ENCODE measurements at regions not wholly inside any gene's neighbourhood (a gene's known extent, or its start where the extent isn't known, plus 50 kb on each side); places are given as distances from the start of the nearest gene placed in this dataset.

DNA sequence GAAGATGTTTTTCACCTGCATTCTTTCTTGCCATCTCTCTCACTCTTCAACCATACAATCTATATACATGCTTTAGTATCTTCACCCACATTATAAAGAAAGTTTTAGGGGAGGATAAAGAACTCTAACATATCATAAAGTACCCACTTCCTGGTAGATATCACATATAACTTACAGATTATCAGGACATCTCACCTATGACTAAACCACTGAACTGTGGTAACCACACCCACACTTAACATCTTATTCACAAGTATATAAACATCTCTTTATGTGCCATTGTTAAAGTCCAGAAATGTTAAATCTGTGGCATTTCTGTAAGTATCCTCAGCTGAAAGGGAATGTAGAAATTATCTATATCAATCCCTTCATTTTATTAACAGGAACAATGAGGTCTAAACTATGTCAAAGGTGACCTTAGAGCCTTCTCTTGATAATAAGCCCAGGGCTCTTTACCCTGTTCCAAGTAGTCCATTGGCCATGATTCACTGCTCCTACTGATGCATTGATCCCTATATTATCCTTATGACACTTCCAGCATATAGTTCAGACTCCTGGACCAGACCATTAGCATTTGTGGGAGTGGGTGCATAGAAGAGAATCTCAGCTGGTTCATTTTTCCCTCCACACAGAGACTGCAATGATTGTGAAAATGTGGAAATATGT lies 182.4 kb downstream of the SUCLG1 start (continued):
- TF ChIP-seq, protein P1, sequence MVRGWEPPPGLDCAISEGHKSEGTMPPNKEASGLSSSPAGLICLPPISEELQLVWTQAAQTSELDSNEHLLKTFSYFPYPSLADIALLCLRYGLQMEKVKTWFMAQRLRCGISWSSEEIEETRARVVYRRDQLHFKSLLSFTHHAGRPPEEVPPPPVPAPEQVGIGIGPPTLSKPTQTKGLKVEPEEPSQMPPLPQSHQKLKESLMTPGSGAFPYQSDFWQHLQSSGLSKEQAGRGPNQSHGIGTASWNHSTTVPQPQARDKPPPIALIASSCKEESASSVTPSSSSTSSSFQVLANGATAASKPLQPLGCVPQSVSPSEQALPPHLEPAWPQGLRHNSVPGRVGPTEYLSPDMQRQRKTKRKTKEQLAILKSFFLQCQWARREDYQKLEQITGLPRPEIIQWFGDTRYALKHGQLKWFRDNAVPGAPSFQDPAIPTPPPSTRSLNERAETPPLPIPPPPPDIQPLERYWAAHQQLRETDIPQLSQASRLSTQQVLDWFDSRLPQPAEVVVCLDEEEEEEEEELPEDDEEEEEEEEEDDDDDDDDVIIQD (CRISPR knock-in tag; IDR thresholded peaks at IDR 0.05), result no peak

DNA sequence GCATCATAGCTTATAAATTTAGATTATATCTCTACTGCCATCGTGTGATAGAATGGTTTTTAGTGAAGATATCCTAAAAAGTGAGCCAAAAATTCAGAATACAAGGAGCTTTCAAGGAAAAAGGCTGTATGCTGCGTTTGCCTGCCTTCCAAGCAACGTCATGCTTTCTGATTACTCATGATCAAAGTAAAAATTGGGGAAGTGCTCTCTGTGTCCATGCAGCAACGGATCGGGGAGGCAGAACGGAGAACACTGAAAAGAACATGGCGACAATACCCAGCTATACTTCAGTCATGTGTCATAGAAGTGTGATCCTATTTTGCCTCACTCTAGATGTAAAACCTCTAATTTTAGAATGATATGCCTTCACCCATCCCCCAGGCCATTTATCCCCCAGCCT lies 185.7 kb downstream of the SUCLG1 start:
- H4K20me1 ChIP-seq (replicated peaks; ENCODE audit: control insufficient read depth, insufficient read depth, low read length), result no peaks in the 10 kb centered on the region
- ATAC-seq, result no peak
- H3K27ac ChIP-seq (ENCODE audit: extremely low read depth, low read depth, low read length), result no peak overlapping the region
- no peaks in the 10 kb centered on the region for H3K9me3 ChIP-seq (replicated peaks; ENCODE audit: control insufficient read depth, insufficient read depth, low read depth, low read length)
- no peak overlapping the region for H2AFZ ChIP-seq (ENCODE audit: low read depth, low read length)
- H3K27me3 ChIP-seq (ENCODE audit: control insufficient read depth in 2 of 2, insufficient read depth in 2 of 2, low read length in 2 of 2), result no peaks in the 10 kb centered on the region
- no peak overlapping the region for H3K4me2 ChIP-seq (ENCODE audit: insufficient read depth, low read length)
- H3K4me3 ChIP-seq, result no peak overlapping the region
- peak; percentile 65; the same call in 1 of the 2 replicates for TF ChIP-seq SPI1 (IDR thresholded peaks at IDR 0.05; ENCODE audit: borderline replicate concordance, low read depth, low read length)
- no peak for TF ChIP-seq EP300 (IDR thresholded peaks at IDR 0.05; ENCODE audit: low read length)
- no peak for TF ChIP-seq ZNF76 (CRISPR knock-in tag; IDR thresholded peaks at IDR 0.05; ENCODE audit: borderline replicate concordance)
- CTCF ChIA-PET (ENCODE audit: low intra/inter-chr PET ratio), result no interaction called here
- 0% methylated on average over 7 of the region's 7 CpGs for WGBS (ENCODE audit: insufficient coverage, low coverage, missing lambda C conversion rate)
- POLR2A ChIA-PET, result interaction anchor here (0.6 kb wide), 1 partner anchor 1940 kb away, joined by 3 read pairs; no protein-coding TSS in a partner anchor
- no peak for DNase-seq (ENCODE audit: extremely low read depth in 1 of 4, low spot score in 3 of 4)
- intact Hi-C loops (cut with micrococcal nuclease), result no loop called here
- H3K36me3 ChIP-seq (ENCODE audit: control insufficient read depth, insufficient read depth, low read length), result no peaks in the 10 kb centered on the region
- H3K9me1 ChIP-seq (ENCODE audit: control insufficient read depth, insufficient read depth, low read length), result no peaks in the 10 kb centered on the region
- H3K4me1 ChIP-seq (replicated peaks in 1 of 2; ENCODE audit: control insufficient read depth in 2 of 2, insufficient read depth in 2 of 2, low read length in 2 of 2), result no peaks in the 10 kb centered on the region
- FAIRE-seq, result no peak
- H3K79me2 ChIP-seq (ENCODE audit: control insufficient read depth, insufficient read depth, low read length), result no peaks in the 10 kb centered on the region
- no peak overlapping the region for H3K9ac ChIP-seq (ENCODE audit: insufficient read depth in 1 of 2, low read depth in 2 of 2, low read length in 2 of 2)
- in situ Hi-C loops (cut with MboI), result no loop called here
- BruUV-seq (replicated peaks), result no TSS peak
